ENCODE measurements at regions not wholly inside any gene's neighbourhood (a gene's known extent, or its start where the extent isn't known, plus 50 kb on each side); places are given as distances from the start of the nearest gene placed in this dataset.

GRCh38 chr7:142352543-142352942 is 94.7 kb upstream of the PRSS58 start:
- no peak for DNase-seq

DNA sequence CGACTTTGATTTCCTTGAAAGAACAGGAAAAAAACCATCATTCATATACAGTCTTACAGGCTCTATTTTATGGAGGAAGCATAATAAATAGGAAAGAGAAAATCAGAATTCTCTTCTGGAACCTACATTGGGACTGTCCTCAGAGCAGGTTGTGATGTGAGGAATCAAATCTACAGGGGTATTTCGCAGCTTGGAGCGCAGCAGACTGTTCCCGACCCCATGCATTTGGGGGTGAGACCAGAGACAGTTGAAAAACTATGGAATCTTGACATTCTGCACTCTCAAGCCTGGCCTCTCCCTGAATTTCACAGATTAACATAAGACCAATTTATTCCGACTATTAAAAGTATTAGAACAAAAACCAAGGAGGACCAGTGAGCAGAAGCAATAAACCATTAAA is 93.3 kb upstream of the PRSS58 start:
- no peak for DNase-seq

DNA sequence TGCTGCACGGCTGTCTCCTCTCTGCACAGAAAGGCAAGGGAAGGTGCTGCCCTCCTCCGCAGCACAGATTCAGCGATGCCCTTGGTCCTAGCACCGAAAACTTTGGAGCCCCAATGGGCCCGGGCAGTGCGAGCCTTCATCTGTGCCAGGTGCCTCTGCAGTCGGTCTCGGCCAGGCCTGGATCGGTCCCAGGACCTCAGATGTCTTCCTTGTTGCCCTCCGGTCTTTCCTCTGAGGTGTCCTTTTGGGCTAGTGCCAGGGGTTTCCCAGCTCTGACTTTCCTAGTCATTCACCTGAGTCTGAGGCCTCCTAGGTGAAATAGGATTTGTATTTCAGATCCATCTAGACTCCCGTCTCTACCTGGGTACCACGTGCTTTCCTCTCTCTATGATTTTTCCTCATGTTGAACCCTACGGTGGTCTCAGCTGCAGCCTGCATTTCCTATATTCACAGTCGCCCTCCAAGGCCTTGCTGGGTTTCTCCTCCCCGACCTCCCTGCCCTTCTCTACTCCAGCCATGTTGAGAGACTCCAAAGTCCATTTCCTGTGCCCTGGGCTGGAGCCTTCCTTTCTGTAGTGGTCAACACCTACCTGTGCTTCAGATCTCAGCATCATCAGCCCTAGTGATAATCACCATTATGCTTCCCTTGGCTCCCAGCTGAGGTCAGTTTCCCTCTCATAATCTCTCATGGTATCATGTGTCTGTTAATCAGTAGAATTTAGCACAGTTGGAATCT is 92.0 kb upstream of the PRSS58 start:
- DNase-seq = no peak

- no peak for DNase-seq
Measured at GRCh38 chr7:142348921-142349405, 91.1 kb upstream of the PRSS58 start.

- DNase-seq = no peak
Measured at GRCh38 chr7:142348100-142348499, 90.2 kb upstream of the PRSS58 start.

DNA sequence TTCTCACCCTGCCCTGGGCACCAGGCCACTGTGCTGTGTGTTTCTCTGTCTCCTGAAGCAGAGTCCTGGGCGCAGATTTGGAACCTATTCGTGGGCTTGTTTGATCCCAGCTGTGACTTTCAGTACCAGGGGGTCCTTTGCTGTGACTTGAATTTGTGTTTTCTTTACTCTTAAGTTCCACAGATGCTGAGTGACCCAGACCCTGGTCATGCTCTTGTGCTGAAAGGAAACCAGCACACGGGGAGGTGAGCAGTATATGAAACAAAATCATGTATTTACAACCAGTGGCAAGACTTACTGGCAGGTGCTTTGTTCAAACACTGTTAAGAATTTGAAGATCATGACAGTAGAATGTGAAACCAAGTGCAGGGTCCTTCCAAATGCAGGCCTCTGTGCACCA is 89.2 kb upstream of the PRSS58 start:
- DNase-seq = no peak

GRCh38 chr7:142345811-142346210 is 88.0 kb upstream of the PRSS58 start:
- DNase-seq = no peak

GRCh38 chr7:142338633-142339501 is 81.0 kb upstream of the PRSS58 start:
- DNase-seq = no peak

GRCh38 chr7:142337054-142338001 is 79.5 kb upstream of the PRSS58 start:
- DNase-seq = no peak

DNA sequence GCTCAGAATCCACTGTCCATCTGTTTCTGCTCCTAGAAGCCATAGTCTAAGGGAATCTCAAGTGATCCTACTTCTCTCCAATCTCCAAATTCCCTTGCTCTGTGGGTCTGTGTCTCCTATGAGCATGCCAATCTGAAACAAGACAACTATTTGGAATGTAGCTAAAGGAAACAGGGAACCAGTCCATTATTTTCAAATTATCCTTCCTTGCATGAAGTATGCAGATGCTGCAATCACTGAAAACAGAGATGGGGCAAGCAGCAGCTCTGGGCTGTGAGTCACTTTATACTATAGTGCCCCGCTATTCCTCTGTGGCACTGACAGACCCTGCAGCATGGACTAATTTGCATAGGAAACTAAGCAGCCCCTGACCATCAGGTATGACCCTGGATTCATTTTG is 76.9 kb upstream of the PRSS58 start:
- DNase-seq = no peak

DNA sequence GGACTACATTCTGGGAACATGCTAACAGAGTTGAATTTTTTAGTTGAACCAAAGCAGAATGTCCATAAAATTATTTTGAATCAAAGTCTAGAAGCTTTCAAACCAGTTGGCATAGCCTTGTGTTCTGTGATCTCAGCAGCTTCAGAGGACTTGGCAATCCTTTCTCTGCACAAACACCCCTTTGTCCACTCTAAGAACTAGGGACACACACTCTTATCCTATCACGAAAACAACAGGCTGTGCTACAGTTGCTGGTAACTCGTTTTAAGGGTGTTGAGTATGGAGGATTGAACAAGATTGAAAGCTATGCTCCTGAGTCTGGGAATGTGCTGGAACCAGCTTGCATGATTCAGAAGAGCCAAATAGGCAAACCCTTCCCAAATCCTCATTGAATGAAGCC is 76.4 kb upstream of the PRSS58 start:
- no peak for DNase-seq

GRCh38 chr7:142332421-142332820 is 74.6 kb upstream of the PRSS58 start:
- DNase-seq = no peak

DNA sequence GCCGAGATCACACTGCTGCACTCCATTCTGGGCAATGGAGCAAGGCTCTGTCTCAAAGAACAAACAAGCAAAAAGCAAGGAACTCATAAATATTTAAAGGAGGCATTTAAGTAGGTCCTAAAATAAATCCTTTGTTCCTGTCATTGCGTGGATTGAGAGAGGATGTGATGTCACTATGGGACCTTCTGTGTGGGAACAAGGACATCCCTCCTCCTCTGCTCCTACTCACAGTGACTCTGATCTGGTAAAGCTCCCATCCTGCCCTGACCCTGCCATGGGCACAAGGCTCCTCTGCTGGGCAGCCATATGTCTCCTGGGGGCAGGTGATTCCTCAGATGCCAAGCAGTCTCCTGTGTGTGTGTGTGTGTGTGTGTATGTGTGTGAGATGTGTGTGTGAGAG is 74.1 kb upstream of the PRSS58 start:
- DNase-seq = no peak

- no peak for DNase-seq
Measured at GRCh38 chr7:142329062-142329790, 71.4 kb upstream of the PRSS58 start.

GRCh38 chr7:142328551-142328950 is 70.7 kb upstream of the PRSS58 start:
- DNase-seq = no peak

GRCh38 chr7:142327628-142328405 is 70.0 kb upstream of the PRSS58 start:
- no peak for DNase-seq

DNA sequence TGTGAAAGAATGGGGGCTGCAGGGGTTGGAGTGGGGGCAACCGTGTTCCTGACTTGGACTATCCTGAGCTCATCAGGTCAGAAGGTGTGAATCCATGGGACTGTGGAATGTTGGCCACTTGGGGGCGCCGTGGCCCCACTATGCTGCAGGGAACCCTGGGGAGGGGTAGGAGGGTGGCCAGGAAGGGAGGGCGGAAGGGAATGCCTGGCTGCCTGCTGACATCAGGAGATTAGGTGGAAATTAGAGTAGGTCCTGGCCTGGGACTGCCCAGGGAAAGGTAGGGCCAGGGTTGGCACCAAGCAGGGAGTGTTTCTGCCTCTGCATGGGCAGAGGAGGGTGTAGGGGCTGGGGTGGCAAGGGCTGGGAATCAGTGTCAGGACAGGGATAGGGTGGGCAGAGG is 65.8 kb upstream of the PRSS58 start:
- DNase-seq = no peak

DNA sequence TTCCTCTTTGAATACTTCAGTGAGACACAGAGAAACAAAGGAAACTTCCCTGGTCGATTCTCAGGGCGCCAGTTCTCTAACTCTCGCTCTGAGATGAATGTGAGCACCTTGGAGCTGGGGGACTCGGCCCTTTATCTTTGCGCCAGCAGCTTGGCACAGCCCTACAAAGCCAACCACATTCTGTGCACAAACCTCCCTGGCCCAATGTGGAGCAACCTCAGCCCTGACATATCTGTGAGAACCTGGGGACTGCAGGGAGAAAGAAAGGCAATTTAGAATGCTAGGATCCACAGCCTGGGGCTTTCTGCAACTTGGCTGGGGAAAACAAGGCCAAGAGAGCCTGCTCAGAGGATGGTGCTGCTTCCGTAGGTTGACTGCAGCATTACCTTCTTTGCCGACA is 63.5 kb upstream of the PRSS58 start:
- no peak for DNase-seq

DNA sequence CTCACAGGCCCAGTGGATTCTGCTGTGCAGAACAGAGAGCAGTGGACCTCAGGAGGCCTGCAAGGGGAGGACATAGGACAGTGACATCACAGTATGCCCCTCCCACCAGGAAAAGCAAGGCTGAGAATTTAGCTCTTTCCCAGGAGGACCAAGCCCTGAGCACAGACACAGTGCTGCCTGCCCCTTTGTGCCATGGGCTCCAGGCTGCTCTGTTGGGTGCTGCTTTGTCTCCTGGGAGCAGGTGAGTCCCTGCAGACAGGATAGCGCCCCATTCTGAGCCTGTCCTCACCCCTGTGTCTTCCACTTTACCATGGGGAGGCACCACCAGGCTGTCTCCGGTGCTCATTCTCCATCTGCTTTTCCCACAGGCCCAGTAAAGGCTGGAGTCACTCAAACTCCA is 63.0 kb upstream of the PRSS58 start:
- DNase-seq = no peak

DNA sequence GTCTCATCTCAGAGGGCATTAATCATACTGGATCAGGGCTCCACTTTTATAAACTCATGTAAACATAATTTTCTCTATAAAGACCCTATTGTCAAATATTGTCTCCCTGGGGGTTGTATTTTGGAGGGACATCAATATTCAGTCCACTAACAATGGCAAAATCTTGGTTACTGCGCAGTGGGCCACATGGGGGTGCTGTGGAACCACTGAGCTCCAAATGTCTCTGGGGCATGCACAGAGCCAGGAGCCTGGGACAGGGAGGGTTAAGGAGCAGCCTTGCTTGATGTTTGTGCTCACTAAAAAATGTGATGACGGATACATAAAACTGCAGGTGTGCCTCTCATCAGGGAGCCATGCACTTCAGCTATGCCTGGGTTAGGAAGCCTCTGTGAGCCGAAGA is 62.1 kb upstream of the PRSS58 start:
- DNase-seq = no peak

- DNase-seq = no peak
Measured at GRCh38 chr7:142314281-142314680, 56.4 kb upstream of the PRSS58 start.

DNA sequence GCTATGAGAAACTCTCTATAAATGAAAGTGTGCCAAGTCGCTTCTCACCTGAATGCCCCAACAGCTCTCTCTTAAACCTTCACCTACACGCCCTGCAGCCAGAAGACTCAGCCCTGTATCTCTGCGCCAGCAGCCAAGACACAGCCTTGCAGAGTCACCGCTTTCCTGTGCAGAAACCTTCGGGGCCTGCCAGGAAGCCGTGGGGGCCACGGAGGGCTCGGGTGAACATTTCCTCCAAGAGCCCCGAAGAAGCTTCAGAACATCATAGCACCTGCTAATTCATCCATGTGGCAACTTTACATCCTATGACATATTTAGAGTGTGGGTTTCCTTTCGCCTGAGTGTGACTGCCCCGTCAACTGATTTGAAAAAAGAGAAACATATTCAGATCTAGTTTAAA is 55.7 kb upstream of the PRSS58 start:
- DNase-seq = no peak
